Neural progenitor cell (in vitro differentiated cells): ENCODE measurements at regions not wholly inside any gene's neighbourhood (a gene's known extent, or its start where the extent isn't known, plus 50 kb on each side); places are given as distances from the start of the nearest gene placed in this dataset.

Experiments used
- DNase-seq: peaks from one replicate; pipeline ENCODE4 v3.0.0-alpha.2; 2016; ENCODE audit warnings: low spot score
- H2AFZ ChIP-seq: fragments of 200-600 bp; sonication (generic); replicated peaks from 2 replicates; pipeline ENCODE4 v1.6.1; 2016; ENCODE audit warnings: antibody characterized with exemption
- H3F3A ChIP-seq: fragments of 200-600 bp; sonication (generic); 2 replicates; pipeline ENCODE4 v1.6.1; 2016; ENCODE audit warnings: antibody characterized with exemption, low read depth
- H3K27ac ChIP-seq: fragments of 200-600 bp; sonication (generic); 2 replicates; pipeline ENCODE4 v1.5.1; 2016; ENCODE audit warnings: mild to moderate bottlenecking
- H3K27me3 ChIP-seq: fragments of 200-600 bp; sonication (generic); 2 replicates; pipeline ENCODE4 v1.6.1; 2016; ENCODE audit warnings: mild to moderate bottlenecking, moderate library complexity
- H3K36me3 ChIP-seq: fragments of 200-600 bp; sonication (generic); 2 replicates; pipeline ENCODE4 v1.5.1; 2016
- H3K4me1 ChIP-seq: fragments of 200-600 bp; sonication (generic); 2 replicates; pipeline ENCODE4 v1.6.1; 2016; ENCODE audit warnings: mixed run types
- H3K4me2 ChIP-seq: fragments of 200-600 bp; sonication (generic); 2 replicates; pipeline ENCODE4 v1.6.1; 2016
- H3K4me3 ChIP-seq: fragments of 200-600 bp; sonication (generic); 2 replicates; pipeline ENCODE4 v1.5.1; 2016
- H3K79me2 ChIP-seq: fragments of 200-600 bp; sonication (generic); 2 replicates; pipeline ENCODE4 v1.6.1; 2016; ENCODE audit warnings: low read depth
- H3K9ac ChIP-seq: fragments of 200-600 bp; sonication (generic); 2 replicates; pipeline ENCODE4 v1.6.1; 2016
- H3K9me3 ChIP-seq: fragments of 200-600 bp; sonication (generic); 2 replicates; pipeline ENCODE4 v1.5.1; 2016; ENCODE audit warnings: low read depth
- H4K20me1 ChIP-seq: fragments of 200-600 bp; sonication (generic); 2 replicates; pipeline ENCODE4 v1.6.1; 2016; ENCODE audit warnings: low read depth
- H3K27ac Mint-ChIP-seq: 3 replicates; pipeline ENCODE4 v1.8.0; 2021; ENCODE audit warnings: mixed read lengths
- H3K27me3 Mint-ChIP-seq: 2 replicates; pipeline ENCODE4 v1.8.0; 2022; ENCODE audit warnings: low read depth, mild to moderate bottlenecking, inconsistent platforms, moderate library complexity, mixed read lengths; ENCODE audit not compliant: insufficient read depth
- H3K36me3 Mint-ChIP-seq: 3 replicates; pipeline ENCODE4 v1.8.0; 2021; ENCODE audit warnings: mixed read lengths
- H3K4me1 Mint-ChIP-seq: 3 replicates; pipeline ENCODE4 v1.8.0; 2021; ENCODE audit warnings: mixed read lengths
- H3K4me3 Mint-ChIP-seq: 3 replicates; pipeline ENCODE4 v1.8.0; 2021; ENCODE audit warnings: mild to moderate bottlenecking, moderate library complexity, mixed read lengths
- H3K9me3 Mint-ChIP-seq: 3 replicates; pipeline ENCODE4 v1.8.0; 2020; ENCODE audit warnings: mixed read lengths
- CTCF ChIP-seq: fragments of 200-600 bp; sonication (generic); IDR thresholded peaks from 2 replicates; pipeline ENCODE4 v1.5.1; 2017; ENCODE audit warnings: antibody characterized with exemption, mild to moderate bottlenecking
- EZH2 ChIP-seq: fragments of 200-600 bp; sonication (generic); IDR thresholded peaks from 2 replicates; pipeline ENCODE4 v1.6.1; 2017; ENCODE audit warnings: antibody characterized with exemption, mild to moderate bottlenecking, moderate library complexity
- EZH2phosphoT487 ChIP-seq: fragments of 200-600 bp; sonication (generic); IDR thresholded peaks from 2 replicates; pipeline ENCODE4 v1.6.1; 2017; ENCODE audit warnings: antibody characterized with exemption

GRCh38 chr3:111366515-111366914 lies 175.5 kb upstream of the CD96 start:
- peaks cover 3% of the 10 kb centered on the region for H3K4me1 Mint-ChIP-seq
- no peak overlapping the region for H3K27ac ChIP-seq
- no peaks in the 10 kb centered on the region for H4K20me1 ChIP-seq
- H3K4me3 ChIP-seq = no peak overlapping the region
- H3K9me3 ChIP-seq = no peaks in the 10 kb centered on the region
- no peak overlapping the region for H3K4me2 ChIP-seq
- no peaks in the 10 kb centered on the region for H3K79me2 ChIP-seq
- no peak overlapping the region for H3K27ac Mint-ChIP-seq
- no peaks in the 10 kb centered on the region for H3K27me3 Mint-ChIP-seq
- TF ChIP-seq EZH2phosphoT487 = no peak
- TF ChIP-seq CTCF = no peak
- TF ChIP-seq EZH2 = no peak
- no peak overlapping the region for H3K4me3 Mint-ChIP-seq
- no peak overlapping the region for H3K9ac ChIP-seq
- no peaks in the 10 kb centered on the region for H3K36me3 ChIP-seq
- no peaks in the 10 kb centered on the region for H3K36me3 Mint-ChIP-seq
- H3K4me1 ChIP-seq = no peaks in the 10 kb centered on the region
- H2AFZ ChIP-seq = no peak overlapping the region
- H3F3A ChIP-seq = no peaks in the 10 kb centered on the region
- H3K9me3 Mint-ChIP-seq = peaks cover 8% of the 10 kb centered on the region
- H3K27me3 ChIP-seq = no peaks in the 10 kb centered on the region
- no peak for DNase-seq

- H3K4me1 ChIP-seq = no peaks in the 10 kb centered on the region
- no peak overlapping the region for H3K27ac ChIP-seq
- no peaks in the 10 kb centered on the region for H3K27me3 ChIP-seq
- Mint-ChIP-seq H3K4me3 (no peak overlapping the region), H3K4me1 (no peaks in the 10 kb centered on the region), H3K27me3 (no peaks in the 10 kb centered on the region), H3K27ac (no peak overlapping the region), H3K36me3 (no peaks in the 10 kb centered on the region), H3K9me3 (peaks cover 15% of the 10 kb centered on the region)
- TF ChIP-seq EZH2 (no peak), EZH2phosphoT487 (no peak), CTCF (no peak)
- H3K9ac ChIP-seq = no peak overlapping the region
- DNase-seq = no peak
- H3K9me3 ChIP-seq = no peaks in the 10 kb centered on the region
- no peaks in the 10 kb centered on the region for H4K20me1 ChIP-seq
- H3K4me2 ChIP-seq = no peak overlapping the region
- no peaks in the 10 kb centered on the region for H3K79me2 ChIP-seq
- no peaks in the 10 kb centered on the region for H3F3A ChIP-seq
- H2AFZ ChIP-seq = no peak overlapping the region
- no peak overlapping the region for H3K4me3 ChIP-seq
- no peaks in the 10 kb centered on the region for H3K36me3 ChIP-seq
Observed at GRCh38 chr3:111368056-111368455, 173.9 kb upstream of the CD96 start.

GRCh38 chr3:111369958-111370357 lies 172.0 kb upstream of the CD96 start:
- Histone ChIP-seq H3K27ac (no peak overlapping the region), H2AFZ (no peak overlapping the region), H3K4me3 (no peak overlapping the region), H3K9ac (no peak overlapping the region), H3K79me2 (no peaks in the 10 kb centered on the region), H3K4me2 (no peak overlapping the region), H3K4me1 (no peaks in the 10 kb centered on the region), H3F3A (no peaks in the 10 kb centered on the region), H3K27me3 (no peaks in the 10 kb centered on the region), H4K20me1 (no peaks in the 10 kb centered on the region), H3K36me3 (no peaks in the 10 kb centered on the region), H3K9me3 (no peaks in the 10 kb centered on the region)
- Mint-ChIP-seq H3K27ac (no peak overlapping the region), H3K9me3 (peaks cover 20% of the 10 kb centered on the region), H3K4me3 (no peak overlapping the region), H3K36me3 (no peaks in the 10 kb centered on the region), H3K4me1 (no peaks in the 10 kb centered on the region), H3K27me3 (no peaks in the 10 kb centered on the region)
- TF ChIP-seq EZH2phosphoT487 (no peak), EZH2 (no peak), CTCF (no peak)
- no peak for DNase-seq

GRCh38 chr3:111373239-111373638 lies 168.8 kb upstream of the CD96 start:
- no peaks in the 10 kb centered on the region for H3K4me1 ChIP-seq
- H3K36me3 Mint-ChIP-seq = no peaks in the 10 kb centered on the region
- H3K27me3 ChIP-seq = no peaks in the 10 kb centered on the region
- no peak overlapping the region for H3K27ac Mint-ChIP-seq
- no peak overlapping the region for H3K4me3 Mint-ChIP-seq
- H3K4me3 ChIP-seq = no peak overlapping the region
- no peaks in the 10 kb centered on the region for H3K36me3 ChIP-seq
- H3K27me3 Mint-ChIP-seq = peaks cover 2% of the 10 kb centered on the region
- no peaks in the 10 kb centered on the region for H3K4me1 Mint-ChIP-seq
- H3K27ac ChIP-seq = no peak overlapping the region
- no peaks in the 10 kb centered on the region for H3K9me3 ChIP-seq
- no peak overlapping the region for H3K9ac ChIP-seq
- no peak for DNase-seq
- TF ChIP-seq CTCF (no peak), EZH2phosphoT487 (no peak), EZH2 (no peak)
- no peak overlapping the region for H2AFZ ChIP-seq
- no peaks in the 10 kb centered on the region for H3K79me2 ChIP-seq
- no peaks in the 10 kb centered on the region for H4K20me1 ChIP-seq
- peaks cover 28% of the 10 kb centered on the region for H3K9me3 Mint-ChIP-seq
- no peak overlapping the region for H3K4me2 ChIP-seq
- no peaks in the 10 kb centered on the region for H3F3A ChIP-seq
